ENCODE measurements at regions not wholly inside any gene's neighbourhood (a gene's known extent, or its start where the extent isn't known, plus 50 kb on each side); places are given as distances from the start of the nearest gene placed in this dataset.

GRCh38 chr15:53454843-53455721 is 304.4 kb downstream of the WDR72 start:
- Histone ChIP-seq H3K27ac (ENCODE audit: low read length in 2 of 2) (no peak overlapping the region), H2AFZ (ENCODE audit: insufficient read depth, low read depth, low read length, poor library complexity, severe bottlenecking) (no peak overlapping the region), H3K79me2 (ENCODE audit: control insufficient read depth, insufficient read depth, low read length) (no peaks in the 10 kb centered on the region), H3K9ac (ENCODE audit: low read length) (no peak overlapping the region), H3K4me1 (ENCODE audit: control insufficient read depth in 2 of 2, insufficient read depth in 2 of 2, low read length in 2 of 2) (no peaks in the 10 kb centered on the region), H3K27me3 (replicated peaks in 1 of 4; ENCODE audit: control extremely low read depth in 1 of 4, control insufficient read depth in 3 of 4, insufficient read depth in 4 of 4, low read length in 3 of 4) (no peaks in the 10 kb centered on the region), H3K4me3 (ENCODE audit: control extremely low read depth in 1 of 5, extremely low read depth in 1 of 5, insufficient read depth in 1 of 5, low read depth in 2 of 5, low read length in 4 of 5) (no peak overlapping the region), H3K4me2 (replicated peaks; ENCODE audit: low read depth, low read length, poor library complexity, severe bottlenecking) (no peak overlapping the region), H3K9me3 (ENCODE audit: control extremely low read depth in 1 of 3, control insufficient read depth in 2 of 3, insufficient read depth in 1 of 3, low read length in 2 of 3) (no peaks in the 10 kb centered on the region), H3K36me3 (replicated peaks in 1 of 2; ENCODE audit: control extremely low read depth in 1 of 2, control insufficient read depth in 1 of 2, extremely low read depth in 1 of 2, insufficient read depth in 2 of 2, low read length in 1 of 2) (no peaks in the 10 kb centered on the region), H4K20me1 (ENCODE audit: control insufficient read depth, insufficient read depth, low read length, poor library complexity, severe bottlenecking) (no peaks in the 10 kb centered on the region)
- POLR2A ChIA-PET = no interaction called here
- CTCF ChIA-PET = no interaction called here
- TF ChIP-seq CTCF (IDR thresholded peaks at IDR 0.05) (no peak), EZH2 (IDR thresholded peaks at IDR 0.05; ENCODE audit: borderline replicate concordance, insufficient read depth, low read depth, low read length, poor library complexity, severe bottlenecking) (no peak)
- Mint-ChIP-seq H3K9me3 (ENCODE audit: insufficient read depth) (no peaks in the 10 kb centered on the region), H3K4me1 (no peaks in the 10 kb centered on the region), H3K27ac (no peak overlapping the region), H3K27me3 (peaks cover 3% of the 10 kb centered on the region), H3K4me3 (no peak overlapping the region)
- intact Hi-C loops (cut with micrococcal nuclease) = no loop called here
- ATAC-seq (ENCODE audit: low read depth) = no peak
- WGBS (ENCODE audit: insufficient coverage) = no CpG with 5 or more reads among the region's 8 CpGs
- DNase-seq = no peak

- intact Hi-C loops (cut with micrococcal nuclease) = no loop called here
- ATAC-seq (ENCODE audit: low read depth) (no peak), DNase-seq (no peak)
- Histone ChIP-seq H3K27ac (ENCODE audit: low read length in 2 of 2) (no peak overlapping the region), H2AFZ (ENCODE audit: insufficient read depth, low read depth, low read length, poor library complexity, severe bottlenecking) (no peak overlapping the region), H3K79me2 (ENCODE audit: control insufficient read depth, insufficient read depth, low read length) (no peaks in the 10 kb centered on the region), H4K20me1 (ENCODE audit: control insufficient read depth, insufficient read depth, low read length, poor library complexity, severe bottlenecking) (no peaks in the 10 kb centered on the region), H3K9me3 (ENCODE audit: control extremely low read depth in 1 of 3, control insufficient read depth in 2 of 3, insufficient read depth in 1 of 3, low read length in 2 of 3) (no peaks in the 10 kb centered on the region), H3K4me3 (ENCODE audit: control extremely low read depth in 1 of 5, extremely low read depth in 1 of 5, insufficient read depth in 1 of 5, low read depth in 2 of 5, low read length in 4 of 5) (no peak overlapping the region), H3K27me3 (replicated peaks in 1 of 4; ENCODE audit: control extremely low read depth in 1 of 4, control insufficient read depth in 3 of 4, insufficient read depth in 4 of 4, low read length in 3 of 4) (no peaks in the 10 kb centered on the region), H3K9ac (ENCODE audit: low read length) (no peak overlapping the region), H3K4me1 (ENCODE audit: control insufficient read depth in 2 of 2, insufficient read depth in 2 of 2, low read length in 2 of 2) (no peaks in the 10 kb centered on the region), H3K4me2 (replicated peaks; ENCODE audit: low read depth, low read length, poor library complexity, severe bottlenecking) (no peak overlapping the region), H3K36me3 (replicated peaks in 1 of 2; ENCODE audit: control extremely low read depth in 1 of 2, control insufficient read depth in 1 of 2, extremely low read depth in 1 of 2, insufficient read depth in 2 of 2, low read length in 1 of 2) (no peaks in the 10 kb centered on the region)
- 100% methylated on average over 4 of the region's 5 CpGs for WGBS (ENCODE audit: insufficient coverage)
- CTCF ChIA-PET = no interaction called here
- Mint-ChIP-seq H3K4me1 (no peaks in the 10 kb centered on the region), H3K27ac (no peak overlapping the region), H3K4me3 (no peak overlapping the region), H3K27me3 (peaks cover 3% of the 10 kb centered on the region), H3K9me3 (ENCODE audit: insufficient read depth) (no peaks in the 10 kb centered on the region)
- POLR2A ChIA-PET = no interaction called here
- TF ChIP-seq EZH2 (IDR thresholded peaks at IDR 0.05; ENCODE audit: borderline replicate concordance, insufficient read depth, low read depth, low read length, poor library complexity, severe bottlenecking) (no peak), CTCF (IDR thresholded peaks at IDR 0.05) (no peak)
Measured at GRCh38 chr15:53454535-53454842, 305.0 kb downstream of the WDR72 start.

All from B cell (primary cell).